ENCODE measurements at regions not wholly inside any gene's neighbourhood (a gene's known extent, or its start where the extent isn't known, plus 50 kb on each side); places are given as distances from the start of the nearest gene placed in this dataset.

DNA sequence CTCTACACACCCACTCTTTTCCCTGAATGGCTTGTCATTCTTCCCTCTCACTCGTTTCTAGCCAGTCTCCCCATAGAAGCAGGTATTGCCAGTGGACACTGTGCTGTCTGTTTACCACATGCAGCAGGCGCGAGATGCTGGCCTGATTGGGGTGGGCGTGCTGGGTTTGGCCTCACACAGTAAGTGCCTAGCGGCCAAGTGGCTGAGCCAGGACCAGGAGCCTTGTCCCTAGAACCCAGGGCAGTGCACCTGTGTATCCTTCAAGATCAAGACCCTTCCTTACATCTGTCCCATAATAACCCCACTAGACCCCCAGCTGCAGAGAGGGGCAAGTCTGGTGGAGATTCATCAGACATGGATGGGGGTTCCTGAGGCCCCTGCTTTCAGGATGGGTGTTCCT, 112.8 kb upstream of the IRX4 start:
- TF ChIP-seq CTCF (IDR thresholded peaks at IDR 0.05; ENCODE audit: low read depth, low read length), result no peak
- TF ChIP-seq EZH2phosphoT487 (IDR thresholded peaks at IDR 0.05; ENCODE audit: low read depth), result no peak

Data from OCI-LY3 (cell line).